Smooth muscle cell (in vitro differentiated cells): ENCODE measurements at regions not wholly inside any gene's neighbourhood (a gene's known extent, or its start where the extent isn't known, plus 50 kb on each side); places are given as distances from the start of the nearest gene placed in this dataset.

ENCODE experiments used
- DNase-seq: peaks from one replicate; lab custom pipeline; 2025; ENCODE audit not compliant: unreplicated experiment; lab: John Stamatoyannopoulos, UW
- H2AFZ ChIP-seq: fragments of 200-600 bp; sonication (generic); 2 replicates; pipeline ENCODE4 v1.6.0; 2016; ENCODE audit warnings: antibody characterized with exemption, low read depth, mild to moderate bottlenecking
- H3F3A ChIP-seq: fragments of 200-600 bp; sonication (generic); 2 replicates; pipeline ENCODE4 v1.6.0; 2017; ENCODE audit warnings: antibody characterized with exemption, low read depth
- H3K27ac ChIP-seq: fragments of 200-600 bp; sonication (generic); 2 replicates; pipeline ENCODE4 v1.5.1; 2016; ENCODE audit warnings: low read depth, mild to moderate bottlenecking
- H3K27me3 ChIP-seq: fragments of 200-600 bp; sonication (generic); 2 replicates; pipeline ENCODE4 v1.6.1; 2016; ENCODE audit warnings: low read depth, mild to moderate bottlenecking
- H3K36me3 ChIP-seq: fragments of 200-600 bp; sonication (generic); 2 replicates; pipeline ENCODE4 v1.5.1; 2016; ENCODE audit warnings: low read depth
- H3K4me1 ChIP-seq: fragments of 200-600 bp; sonication (generic); 2 replicates; pipeline ENCODE4 v1.5.1; 2016; ENCODE audit warnings: low read depth
- H3K4me2 ChIP-seq: fragments of 200-600 bp; sonication (generic); 2 replicates; pipeline ENCODE4 v1.6.0; 2016; ENCODE audit warnings: mild to moderate bottlenecking
- H3K4me3 ChIP-seq: fragments of 200-600 bp; sonication (generic); 2 replicates; pipeline ENCODE4 v1.5.1; 2016; ENCODE audit warnings: mild to moderate bottlenecking
- H3K79me2 ChIP-seq: fragments of 200-600 bp; sonication (generic); 2 replicates; pipeline ENCODE4 v1.6.0; 2016; ENCODE audit warnings: low read depth, mild to moderate bottlenecking
- H3K9ac ChIP-seq: fragments of 200-600 bp; sonication (generic); 2 replicates; pipeline ENCODE4 v1.6.0; 2016; ENCODE audit warnings: low read depth
- H3K9me3 ChIP-seq: fragments of 200-600 bp; sonication (generic); replicated peaks from 2 replicates; pipeline ENCODE4 v1.5.1; 2016; ENCODE audit warnings: low read depth
- H4K20me1 ChIP-seq: fragments of 200-600 bp; sonication (generic); 2 replicates; pipeline ENCODE4 v1.6.0; 2016; ENCODE audit warnings: low read depth
- CTCF ChIP-seq: fragments of 200-600 bp; sonication (generic); IDR thresholded peaks from 2 replicates; pipeline ENCODE4 v1.5.1; 2017; ENCODE audit warnings: borderline replicate concordance, mild to moderate bottlenecking, antibody characterized with exemption; ENCODE audit not compliant: insufficient read depth, poor library complexity, severe bottlenecking
- WGBS: methylation state at CpG from one replicate; pipeline ENCODE4 v1.1.7; 2016; ENCODE audit warnings: low lambda C conversion rate; 5-methylcytosine and 5-hydroxymethylcytosine counted together

GRCh38 chr3:5310509-5310908, 123.0 kb downstream of the EDEM1 start:
- H3K4me3 ChIP-seq = no peak overlapping the region
- H3K79me2 ChIP-seq = no peaks in the 10 kb centered on the region
- no peaks in the 10 kb centered on the region for H4K20me1 ChIP-seq
- no peak for TF ChIP-seq CTCF
- no peaks in the 10 kb centered on the region for H3K36me3 ChIP-seq
- H3K27me3 ChIP-seq = no peaks in the 10 kb centered on the region
- 93% methylated on average over 5 of the region's 5 CpGs for WGBS
- H3K9ac ChIP-seq = no peak overlapping the region
- no peak for DNase-seq
- H3K27ac ChIP-seq = no peak overlapping the region
- no peaks in the 10 kb centered on the region for H3F3A ChIP-seq
- H2AFZ ChIP-seq = no peak overlapping the region
- no peaks in the 10 kb centered on the region for H3K4me1 ChIP-seq
- no peaks in the 10 kb centered on the region for H3K9me3 ChIP-seq
- H3K4me2 ChIP-seq = no peak overlapping the region

DNA sequence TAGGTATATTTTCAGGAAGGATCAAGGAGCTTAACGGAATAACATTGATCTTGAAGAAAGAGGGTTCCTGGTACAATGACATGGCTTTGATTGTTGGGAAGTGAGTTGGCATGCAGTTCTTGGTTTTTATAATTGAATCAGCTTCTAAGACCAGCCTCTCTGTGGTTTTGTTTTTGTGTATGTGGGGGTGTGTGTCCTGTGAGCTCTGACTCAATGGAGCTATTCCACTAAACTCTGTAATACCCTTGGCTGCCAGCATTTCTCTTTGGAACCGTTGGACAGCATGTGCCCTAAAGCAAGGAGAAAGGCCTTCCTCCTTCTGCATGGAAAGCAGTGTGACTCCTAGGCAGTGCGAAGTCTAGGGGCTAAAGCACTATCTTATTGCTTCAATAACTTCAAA, 124.8 kb downstream of the EDEM1 start:
- Histone ChIP-seq H4K20me1 (no peaks in the 10 kb centered on the region), H2AFZ (no peak overlapping the region), H3K4me2 (no peak overlapping the region), H3K27me3 (no peaks in the 10 kb centered on the region), H3K79me2 (no peaks in the 10 kb centered on the region), H3K9me3 (no peaks in the 10 kb centered on the region), H3F3A (no peaks in the 10 kb centered on the region), H3K9ac (no peak overlapping the region), H3K36me3 (no peaks in the 10 kb centered on the region), H3K4me3 (no peak overlapping the region), H3K27ac (no peak overlapping the region), H3K4me1 (no peaks in the 10 kb centered on the region)
- TF ChIP-seq CTCF = no peak
- DNase-seq = no peak
- 84% methylated on average over 3 of the region's 3 CpGs for WGBS

GRCh38 chr3:5314897-5315296, 127.4 kb downstream of the EDEM1 start:
- WGBS = 75% methylated on average over 1 of the region's 1 CpG
- no peaks in the 10 kb centered on the region for H3F3A ChIP-seq
- no peak for TF ChIP-seq CTCF
- H3K9me3 ChIP-seq = no peaks in the 10 kb centered on the region
- no peak overlapping the region for H3K27ac ChIP-seq
- H4K20me1 ChIP-seq = no peaks in the 10 kb centered on the region
- no peaks in the 10 kb centered on the region for H3K27me3 ChIP-seq
- H3K36me3 ChIP-seq = no peaks in the 10 kb centered on the region
- H3K4me1 ChIP-seq = no peaks in the 10 kb centered on the region
- no peak overlapping the region for H3K4me2 ChIP-seq
- no peak overlapping the region for H3K9ac ChIP-seq
- no peak overlapping the region for H3K4me3 ChIP-seq
- H2AFZ ChIP-seq = no peak overlapping the region
- no peak for DNase-seq
- no peaks in the 10 kb centered on the region for H3K79me2 ChIP-seq

- Histone ChIP-seq H3K36me3 (no peaks in the 10 kb centered on the region), H3K79me2 (no peaks in the 10 kb centered on the region), H3K27ac (no peak overlapping the region), H2AFZ (no peak overlapping the region), H3K9me3 (no peaks in the 10 kb centered on the region), H3K4me2 (no peak overlapping the region), H3K27me3 (no peaks in the 10 kb centered on the region), H3K4me1 (peaks cover 6% of the 10 kb centered on the region), H3K4me3 (no peak overlapping the region), H4K20me1 (no peaks in the 10 kb centered on the region), H3F3A (no peaks in the 10 kb centered on the region), H3K9ac (no peak overlapping the region)
- TF ChIP-seq CTCF = no peak
- DNase-seq = no peak
- 63% methylated on average over 5 of the region's 5 CpGs for WGBS
These were observed 130.1 kb downstream of the EDEM1 start for GRCh38 chr3:5317557-5317956.
